GM10266 (cell line): ENCODE measurements at regions not wholly inside any gene's neighbourhood (a gene's known extent, or its start where the extent isn't known, plus 50 kb on each side); places are given as distances from the start of the nearest gene placed in this dataset.

Source experiments
- DNase-seq: peaks from one replicate; pipeline ENCODE4 v3.0.0; 2012; ENCODE audit errors: extremely low spot score
- TF ChIP-seq, protein P1 (sequence below): IDR thresholded peaks from 2 replicates; pipeline ENCODE4 v1.5.1; 2012; ENCODE audit warnings: mild to moderate bottlenecking, low read depth; ENCODE audit not compliant: control insufficient read depth, insufficient read depth; ENCODE audit errors: missing control alignments

DNA sequence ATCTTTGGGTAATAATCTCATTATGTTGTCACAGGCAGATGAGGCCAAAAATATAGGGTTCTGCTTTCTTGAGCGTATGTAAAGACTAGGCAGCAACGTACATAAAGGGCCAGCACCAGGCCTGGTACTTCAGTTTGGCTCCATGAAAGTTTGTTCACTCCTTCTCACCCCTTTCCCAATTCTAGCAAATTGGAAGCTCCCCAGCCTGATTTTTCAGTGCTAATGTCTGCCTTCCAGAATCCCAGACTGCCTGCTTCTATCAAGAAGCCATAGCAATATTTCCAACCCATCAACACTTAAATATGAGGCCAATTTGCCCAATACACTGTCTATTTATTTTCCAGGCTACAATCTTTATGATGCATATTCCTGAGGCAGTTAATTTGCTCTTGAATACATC is 93.4 kb upstream of the PTPRT start:
- DNase-seq = no peak
- TF ChIP-seq, protein P1, sequence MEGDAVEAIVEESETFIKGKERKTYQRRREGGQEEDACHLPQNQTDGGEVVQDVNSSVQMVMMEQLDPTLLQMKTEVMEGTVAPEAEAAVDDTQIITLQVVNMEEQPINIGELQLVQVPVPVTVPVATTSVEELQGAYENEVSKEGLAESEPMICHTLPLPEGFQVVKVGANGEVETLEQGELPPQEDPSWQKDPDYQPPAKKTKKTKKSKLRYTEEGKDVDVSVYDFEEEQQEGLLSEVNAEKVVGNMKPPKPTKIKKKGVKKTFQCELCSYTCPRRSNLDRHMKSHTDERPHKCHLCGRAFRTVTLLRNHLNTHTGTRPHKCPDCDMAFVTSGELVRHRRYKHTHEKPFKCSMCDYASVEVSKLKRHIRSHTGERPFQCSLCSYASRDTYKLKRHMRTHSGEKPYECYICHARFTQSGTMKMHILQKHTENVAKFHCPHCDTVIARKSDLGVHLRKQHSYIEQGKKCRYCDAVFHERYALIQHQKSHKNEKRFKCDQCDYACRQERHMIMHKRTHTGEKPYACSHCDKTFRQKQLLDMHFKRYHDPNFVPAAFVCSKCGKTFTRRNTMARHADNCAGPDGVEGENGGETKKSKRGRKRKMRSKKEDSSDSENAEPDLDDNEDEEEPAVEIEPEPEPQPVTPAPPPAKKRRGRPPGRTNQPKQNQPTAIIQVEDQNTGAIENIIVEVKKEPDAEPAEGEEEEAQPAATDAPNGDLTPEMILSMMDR = no peak

DNA sequence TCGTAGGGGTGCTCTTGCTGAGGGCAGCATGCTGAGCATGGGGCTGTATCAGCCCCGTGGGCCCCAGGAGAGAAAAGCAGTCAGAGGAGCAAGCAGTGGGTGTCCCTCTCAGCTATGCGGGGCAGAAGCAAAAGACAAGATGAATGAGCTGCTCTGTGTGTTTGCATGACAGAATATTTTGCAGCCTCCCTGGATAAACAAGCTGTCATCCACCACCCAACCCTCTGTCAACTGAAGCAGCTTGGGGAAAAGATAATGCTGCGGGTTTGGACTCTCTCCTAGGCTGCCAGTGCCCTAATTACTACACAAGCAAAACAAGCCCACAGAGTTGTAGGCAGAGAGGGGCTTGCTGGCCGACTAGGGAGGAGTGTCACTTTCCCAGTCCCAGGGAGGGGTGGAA is 82.3 kb upstream of the PTPRT start:
- TF ChIP-seq, protein P1 = no peak
- DNase-seq = no peak

DNA sequence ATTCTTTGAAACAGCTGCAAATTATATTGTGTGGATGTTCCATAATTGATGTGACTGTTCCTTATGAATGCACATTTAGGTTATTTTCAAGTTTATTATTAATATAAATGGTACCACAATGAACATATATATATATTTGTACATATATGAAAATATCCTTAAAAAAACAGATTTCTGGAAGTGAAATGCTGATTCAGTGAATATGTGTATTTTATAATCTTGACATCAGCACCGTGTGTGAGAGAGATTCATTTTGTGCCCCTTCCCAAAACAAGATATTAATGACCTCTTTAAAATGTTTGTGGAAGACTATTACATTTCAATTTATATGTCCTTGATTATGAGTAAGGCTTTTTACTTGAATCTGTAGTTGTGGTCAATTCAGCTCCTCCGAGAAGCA is 75.7 kb upstream of the PTPRT start:
- no peak for DNase-seq
- TF ChIP-seq, protein P1 = no peak

DNA sequence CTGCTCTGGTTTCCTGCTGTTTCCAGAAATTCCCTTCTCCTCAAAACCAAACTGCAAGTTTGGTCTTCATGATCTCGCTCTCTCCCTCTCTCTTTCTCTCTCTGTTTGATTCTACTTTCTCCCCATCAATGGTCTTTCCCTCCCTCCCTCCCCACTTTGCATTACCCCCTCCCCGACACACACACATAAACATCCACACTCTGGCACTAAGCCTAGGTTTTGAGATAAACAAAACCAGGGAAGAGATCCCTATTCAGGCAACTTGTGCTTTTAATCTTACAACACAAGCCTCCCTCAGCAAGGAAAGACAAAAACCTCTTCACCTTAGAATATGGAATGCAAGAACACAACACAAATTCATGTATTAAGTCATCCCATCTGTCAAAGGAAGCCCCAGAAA is 73.5 kb upstream of the PTPRT start:
- TF ChIP-seq, protein P1 = no peak
- DNase-seq = no peak

DNA sequence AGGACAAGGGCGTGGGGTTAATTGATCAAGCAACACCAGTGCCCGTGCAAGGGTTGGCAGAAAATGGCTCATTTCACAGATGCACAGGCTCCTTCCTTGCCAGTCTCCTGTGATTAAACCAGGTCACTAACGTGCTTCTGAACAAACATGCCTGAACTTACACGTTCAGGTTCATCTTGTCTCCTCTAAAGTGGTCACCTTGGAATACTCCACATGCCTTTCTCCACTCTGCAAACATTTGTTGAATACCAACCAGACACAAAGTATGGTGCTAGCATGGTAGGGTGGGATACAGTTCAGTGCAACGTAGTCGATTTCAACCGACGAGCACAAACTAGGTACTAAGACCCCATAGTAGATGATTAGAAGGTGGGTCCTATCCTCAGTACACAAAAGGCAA is 72.6 kb upstream of the PTPRT start:
- TF ChIP-seq, protein P1 = no peak
- DNase-seq = no peak

DNA sequence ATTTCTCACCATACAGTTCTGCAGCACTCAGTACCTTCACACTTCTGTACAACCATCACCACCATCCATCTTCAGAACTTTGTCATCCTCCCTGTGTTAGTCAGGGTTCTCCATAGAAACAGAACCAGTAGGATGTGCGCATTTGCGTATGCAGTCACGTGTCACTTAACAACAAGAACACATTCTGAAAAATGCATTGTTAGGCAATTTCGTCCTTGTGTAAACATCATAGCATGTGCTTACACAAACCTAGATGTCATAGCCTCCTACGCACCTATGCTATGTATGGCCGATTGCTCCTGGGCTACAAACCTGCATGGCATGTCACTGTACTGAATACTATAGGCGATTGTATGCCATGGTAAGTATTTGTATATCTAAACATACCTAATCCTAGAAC is 66.2 kb upstream of the PTPRT start:
- no peak for DNase-seq
- TF ChIP-seq, protein P1 = no peak

DNA sequence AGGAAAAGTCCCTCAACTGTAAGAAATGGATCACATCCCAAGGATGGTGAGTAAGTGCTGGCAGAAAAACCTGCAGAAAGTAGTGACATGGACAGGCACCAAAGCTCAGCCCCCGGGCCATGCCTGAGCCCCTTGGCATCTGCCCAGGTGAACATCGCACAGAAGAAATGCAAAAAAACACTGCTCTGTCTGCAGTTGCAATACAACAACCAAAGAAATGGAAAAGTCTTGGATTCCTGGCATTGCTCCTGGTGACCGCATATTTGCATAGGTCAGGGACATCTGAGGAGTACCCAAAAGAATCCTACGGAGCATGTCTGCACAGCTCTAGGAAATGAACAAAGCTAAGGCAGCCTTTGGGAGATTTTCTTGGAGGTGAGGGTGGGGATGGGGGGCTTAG is 63.1 kb upstream of the PTPRT start:
- no peak for DNase-seq
- TF ChIP-seq, protein P1 = no peak
